ENCODE measurements at regions not wholly inside any gene's neighbourhood (a gene's known extent, or its start where the extent isn't known, plus 50 kb on each side); places are given as distances from the start of the nearest gene placed in this dataset.

GRCh38 chr6:92550501-92550900, 868.9 kb downstream of the EPHA7 start:
- Mint-ChIP-seq H3K4me3 (no peak overlapping the region), H3K9me3 (peaks cover 11% of the 10 kb centered on the region), H3K27ac (no peak overlapping the region), H3K27me3 (no peaks in the 10 kb centered on the region), H3K36me3 (peaks cover 4% of the 10 kb centered on the region), H3K4me1 (ENCODE audit: low read depth in 2 of 2) (no peaks in the 10 kb centered on the region)
- DNase-seq (ENCODE audit: low spot score) (no peak), ATAC-seq (no peak)

GRCh38 chr6:92545861-92546260, 873.5 kb downstream of the EPHA7 start:
- Mint-ChIP-seq H3K4me3 (no peak overlapping the region), H3K27ac (no peak overlapping the region), H3K27me3 (no peaks in the 10 kb centered on the region), H3K9me3 (peaks cover 13% of the 10 kb centered on the region), H3K36me3 (peaks cover 10% of the 10 kb centered on the region), H3K4me1 (ENCODE audit: low read depth in 2 of 2) (no peaks in the 10 kb centered on the region)
- no peak for DNase-seq (ENCODE audit: low spot score)
- no peak for ATAC-seq

GRCh38 chr6:92541448-92542060, 877.8 kb downstream of the EPHA7 start:
- no peak for ATAC-seq
- Mint-ChIP-seq H3K27ac (no peak overlapping the region), H3K9me3 (peaks cover 8% of the 10 kb centered on the region), H3K27me3 (no peaks in the 10 kb centered on the region), H3K4me1 (ENCODE audit: low read depth in 2 of 2) (no peaks in the 10 kb centered on the region), H3K36me3 (peaks cover 6% of the 10 kb centered on the region), H3K4me3 (no peak overlapping the region)
- DNase-seq (ENCODE audit: low spot score): no peak

GRCh38 chr6:92538926-92539325, 880.4 kb downstream of the EPHA7 start:
- ATAC-seq: no peak
- no peak overlapping the region for H3K27ac Mint-ChIP-seq
- peaks cover 6% of the 10 kb centered on the region for H3K36me3 Mint-ChIP-seq

GRCh38 chr6:92538275-92538674, 881.1 kb downstream of the EPHA7 start:
- no peaks in the 10 kb centered on the region for H3K4me1 Mint-ChIP-seq (ENCODE audit: low read depth in 2 of 2)
- no peak for ATAC-seq
- no peaks in the 10 kb centered on the region for H3K27me3 Mint-ChIP-seq
- peaks cover 18% of the 10 kb centered on the region for H3K9me3 Mint-ChIP-seq
- H3K4me3 Mint-ChIP-seq: no peak overlapping the region
- H3K27ac Mint-ChIP-seq: no peak overlapping the region
- DNase-seq (ENCODE audit: low spot score): no peak
- peaks cover 6% of the 10 kb centered on the region for H3K36me3 Mint-ChIP-seq

More at GRCh38 chr6:92538926-92539325, 880.4 kb downstream of the EPHA7 start:
- H3K4me1 Mint-ChIP-seq (ENCODE audit: low read depth in 2 of 2): no peaks in the 10 kb centered on the region
- DNase-seq (ENCODE audit: low spot score): no peak
- H3K4me3 Mint-ChIP-seq: no peak overlapping the region
- H3K9me3 Mint-ChIP-seq: peaks cover 16% of the 10 kb centered on the region
- no peaks in the 10 kb centered on the region for H3K27me3 Mint-ChIP-seq

- peaks cover 13% of the 10 kb centered on the region for H3K9me3 Mint-ChIP-seq
- no peak overlapping the region for H3K27ac Mint-ChIP-seq
- no peak overlapping the region for H3K4me3 Mint-ChIP-seq
- H3K27me3 Mint-ChIP-seq: no peaks in the 10 kb centered on the region
- ATAC-seq (no peak), DNase-seq (ENCODE audit: low spot score) (no peak)
- no peaks in the 10 kb centered on the region for H3K4me1 Mint-ChIP-seq (ENCODE audit: low read depth in 2 of 2)
- H3K36me3 Mint-ChIP-seq: no peaks in the 10 kb centered on the region
Measured at GRCh38 chr6:92534109-92534508, 885.2 kb downstream of the EPHA7 start.

- ATAC-seq: no peak
- Mint-ChIP-seq H3K27ac (no peak overlapping the region), H3K4me1 (ENCODE audit: low read depth in 2 of 2) (no peaks in the 10 kb centered on the region), H3K27me3 (no peaks in the 10 kb centered on the region), H3K4me3 (no peak overlapping the region), H3K36me3 (peaks cover 8% of the 10 kb centered on the region), H3K9me3 (peaks cover 20% of the 10 kb centered on the region)
- no peak for DNase-seq (ENCODE audit: low spot score)
Measured at GRCh38 chr6:92522589-92522988, 896.8 kb downstream of the EPHA7 start.

GRCh38 chr6:92521553-92521952, 897.8 kb downstream of the EPHA7 start:
- no peaks in the 10 kb centered on the region for H3K27me3 Mint-ChIP-seq
- no peak for DNase-seq (ENCODE audit: low spot score)
- no peaks in the 10 kb centered on the region for H3K4me1 Mint-ChIP-seq (ENCODE audit: low read depth in 2 of 2)
- ATAC-seq: no peak
- H3K4me3 Mint-ChIP-seq: no peak overlapping the region
- H3K27ac Mint-ChIP-seq: no peak overlapping the region
- H3K9me3 Mint-ChIP-seq: peaks cover 20% of the 10 kb centered on the region
- H3K36me3 Mint-ChIP-seq: peaks cover 8% of the 10 kb centered on the region

- Mint-ChIP-seq H3K4me3 (no peak overlapping the region), H3K27me3 (no peaks in the 10 kb centered on the region), H3K27ac (no peak overlapping the region), H3K4me1 (ENCODE audit: low read depth in 2 of 2) (no peaks in the 10 kb centered on the region), H3K36me3 (peaks cover 4% of the 10 kb centered on the region), H3K9me3 (peaks cover 27% of the 10 kb centered on the region)
- ATAC-seq (no peak), DNase-seq (ENCODE audit: low spot score) (no peak)
Measured at GRCh38 chr6:92510137-92510536, 909.2 kb downstream of the EPHA7 start.

GRCh38 chr6:92507552-92507951, 911.8 kb downstream of the EPHA7 start:
- DNase-seq (ENCODE audit: low spot score) (no peak), ATAC-seq (no peak)
- Mint-ChIP-seq H3K4me1 (ENCODE audit: low read depth in 2 of 2) (no peaks in the 10 kb centered on the region), H3K9me3 (peaks cover 22% of the 10 kb centered on the region), H3K4me3 (no peak overlapping the region), H3K27ac (no peak overlapping the region), H3K36me3 (peaks cover 4% of the 10 kb centered on the region), H3K27me3 (no peaks in the 10 kb centered on the region)

- Mint-ChIP-seq H3K4me1 (ENCODE audit: low read depth in 2 of 2) (no peaks in the 10 kb centered on the region), H3K9me3 (peaks cover 7% of the 10 kb centered on the region), H3K27me3 (no peaks in the 10 kb centered on the region), H3K36me3 (no peaks in the 10 kb centered on the region), H3K27ac (no peak overlapping the region), H3K4me3 (no peak overlapping the region)
- no peak for DNase-seq (ENCODE audit: low spot score)
- no peak for ATAC-seq
Measured at GRCh38 chr6:92504509-92504908, 914.9 kb downstream of the EPHA7 start.

GRCh38 chr6:92497281-92497680, 922.1 kb downstream of the EPHA7 start:
- no peak for ATAC-seq
- Mint-ChIP-seq H3K4me1 (ENCODE audit: low read depth in 2 of 2) (no peaks in the 10 kb centered on the region), H3K27me3 (no peaks in the 10 kb centered on the region), H3K36me3 (no peaks in the 10 kb centered on the region), H3K27ac (no peak overlapping the region), H3K4me3 (no peak overlapping the region), H3K9me3 (no peaks in the 10 kb centered on the region)
- DNase-seq (ENCODE audit: low spot score): no peak

GRCh38 chr6:92496527-92496926, 922.8 kb downstream of the EPHA7 start:
- ATAC-seq (no peak), DNase-seq (ENCODE audit: low spot score) (no peak)
- no peaks in the 10 kb centered on the region for H3K36me3 Mint-ChIP-seq
- no peaks in the 10 kb centered on the region for H3K9me3 Mint-ChIP-seq
- H3K27ac Mint-ChIP-seq: no peak overlapping the region
- H3K4me1 Mint-ChIP-seq (ENCODE audit: low read depth in 2 of 2): no peaks in the 10 kb centered on the region
- H3K27me3 Mint-ChIP-seq: no peaks in the 10 kb centered on the region
- no peak overlapping the region for H3K4me3 Mint-ChIP-seq

- H3K4me3 Mint-ChIP-seq: no peak overlapping the region
- H3K27me3 Mint-ChIP-seq: no peaks in the 10 kb centered on the region
- no peaks in the 10 kb centered on the region for H3K9me3 Mint-ChIP-seq
- ATAC-seq (no peak), DNase-seq (ENCODE audit: low spot score) (no peak)
- no peak overlapping the region for H3K27ac Mint-ChIP-seq
- no peaks in the 10 kb centered on the region for H3K4me1 Mint-ChIP-seq (ENCODE audit: low read depth in 2 of 2)
- H3K36me3 Mint-ChIP-seq: no peaks in the 10 kb centered on the region
Measured at GRCh38 chr6:92495242-92495641, 924.1 kb downstream of the EPHA7 start.

GRCh38 chr6:92485487-92485886, 933.9 kb downstream of the EPHA7 start:
- Mint-ChIP-seq H3K9me3 (peaks cover 18% of the 10 kb centered on the region), H3K4me1 (ENCODE audit: low read depth in 2 of 2) (no peaks in the 10 kb centered on the region), H3K27me3 (no peaks in the 10 kb centered on the region), H3K27ac (no peak overlapping the region), H3K36me3 (peaks cover 6% of the 10 kb centered on the region), H3K4me3 (no peak overlapping the region)
- DNase-seq (ENCODE audit: low spot score) (no peak), ATAC-seq (no peak)

All from natural killer cell treated with Interleukin-12 subunit alpha and Interleukin-12 subunit beta and Interleukin-15 and Interleukin-18, amount 100 ng/mL, for 72 hours (primary cell).